GM12878 (cell line): ENCODE measurements at regions not wholly inside any gene's neighbourhood (a gene's known extent, or its start where the extent isn't known, plus 50 kb on each side); places are given as distances from the start of the nearest gene placed in this dataset.

Experiments used
- ATAC-seq: fragments of 200-7000 bp; cut with Tn5 transposase; 3 replicates; pipeline ENCODE4 v1.9.1; 2020; ENCODE audit warnings: mild to moderate bottlenecking, moderate library complexity
- BruUV-seq: library from RNA; stranded (reverse); fragments of 400-500 nt; replicated peaks from 2 replicates; lab custom pipeline; 2021; lab: Mats Ljungman, UMichigan
- CTCF ChIA-PET: fragments of 300-600 bp; sonication (Branson Sonifier 250); formaldehyde crosslinking; extraction: SDS; loops from one replicate; lab custom pipeline; 2021; ENCODE audit warnings: inconsistent platforms; lab: Yijun Ruan, JAX
- POLR2A ChIA-PET: fragments of 350-600 bp; formaldehyde crosslinking; extraction: SDS; loops from one replicate; lab custom pipeline; 2021; ENCODE audit warnings: inconsistent platforms; lab: Charles Lee
- RAD21 ChIA-PET: fragments of 300-600 bp; sonication (Branson Sonifier 250); formaldehyde crosslinking; loops from one replicate; lab custom pipeline; 2023; ENCODE audit warnings: antibody characterized with exemption; ENCODE audit not compliant: unreplicated experiment; lab: Charles Lee
- SMC1A ChIA-PET: fragments of 300-600 bp; sonication (Branson Sonifier 250); formaldehyde crosslinking; loops from one replicate; lab custom pipeline; 2023; ENCODE audit not compliant: unreplicated experiment, uncharacterized antibody; lab: Charles Lee
- DNase-seq: peaks from one replicate; pipeline ENCODE4 v3.0.0-alpha.2; 2011; ENCODE audit warnings: low read depth, low spot score
- FAIRE-seq: peaks from 3 replicates; lab custom pipeline; 2011; peaks lifted over from hg19 to GRCh38; lab: Jason Lieb, UNC
- H2AFZ ChIP-seq: 2 replicates; pipeline ENCODE4 v1.6.0; 2011; ENCODE audit warnings: low read depth, low read length, control low read depth; ENCODE audit not compliant: control insufficient read depth
- H3K27ac ChIP-seq: 2 replicates; pipeline ENCODE4 v1.5.1; 2011; ENCODE audit warnings: control low read depth; ENCODE audit not compliant: control insufficient read depth, insufficient read depth
- H3K27me3 ChIP-seq, 2 experiments: replicated peaks in 1 of 2; 2 replicates each; pipeline versions ENCODE4 v1.6.0 to v1.6.1; 2011; ENCODE audit warnings: low read length in 1 of 2; ENCODE audit not compliant: control insufficient read depth in 2 of 2, insufficient read depth in 2 of 2
- H3K36me3 ChIP-seq, 2 experiments: 2 replicates each; pipeline ENCODE4 v1.5.1; 2011; ENCODE audit warnings: low read length in 1 of 2; ENCODE audit not compliant: control insufficient read depth in 2 of 2, insufficient read depth in 2 of 2
- H3K4me1 ChIP-seq: 2 replicates; pipeline ENCODE4 v1.6.1; 2011; ENCODE audit warnings: mild to moderate bottlenecking, low read length, moderate library complexity, mixed read lengths; ENCODE audit not compliant: control insufficient read depth, insufficient read depth
- H3K4me2 ChIP-seq: 2 replicates; pipeline ENCODE4 v1.6.0; 2011; ENCODE audit warnings: control low read depth; ENCODE audit not compliant: control insufficient read depth, insufficient read depth
- H3K4me3 ChIP-seq: fragments of 200-600 bp; sonication (generic); 2 replicates; pipeline ENCODE4 v1.5.1; 2016
- H3K79me2 ChIP-seq: 2 replicates; pipeline ENCODE4 v1.6.0; 2011; ENCODE audit warnings: low read length; ENCODE audit not compliant: control insufficient read depth, insufficient read depth
- H3K9ac ChIP-seq: 2 replicates; pipeline ENCODE4 v1.8.0; 2011; ENCODE audit warnings: low read length, control low read depth, mixed read lengths; ENCODE audit not compliant: control insufficient read depth, insufficient read depth
- H3K9me3 ChIP-seq: replicated peaks from 3 replicates; pipeline ENCODE4 v1.5.1; 2011; ENCODE audit warnings: mild to moderate bottlenecking, low read length; ENCODE audit not compliant: control insufficient read depth, insufficient read depth
- H4K20me1 ChIP-seq: 2 replicates; pipeline ENCODE4 v1.6.0; 2011; ENCODE audit not compliant: control insufficient read depth, insufficient read depth
- ATF3 ChIP-seq: IDR thresholded peaks from 2 replicates; pipeline ENCODE4 v1.6.1; 2011; ENCODE audit warnings: low read depth, mild to moderate bottlenecking, low read length, moderate library complexity, borderline replicate concordance; ENCODE audit errors: extremely low read depth
- TAF1 ChIP-seq: IDR thresholded peaks from 2 replicates; pipeline ENCODE4 v1.6.1; 2011; ENCODE audit warnings: mild to moderate bottlenecking, low read depth, low read length, borderline replicate concordance
- ZBTB33 ChIP-seq: fragments of 450-650 bp; IDR thresholded peaks from 2 replicates; pipeline ENCODE4 v1.6.1; 2017; ENCODE audit warnings: mild to moderate bottlenecking
- WGBS: methylation state at CpG from one replicate; pipeline ENCODE4 v1.1.6; 2016; ENCODE audit warnings: low lambda C conversion rate; ENCODE audit not compliant: insufficient replicate concordance, insufficient coverage; ENCODE audit errors: missing lambda C conversion rate; 5-methylcytosine and 5-hydroxymethylcytosine counted together
- in situ Hi-C: fragments of 300-500 bp; cut with MboI; formaldehyde crosslinking; loops from 9 replicates; pipeline ENCODE4 v1.14.3; 2018; ENCODE audit warnings: mixed read lengths
- intact Hi-C: fragments of 100-400 bp; cut with micrococcal nuclease; formaldehyde crosslinking; loops from one replicate; pipeline ENCODE4 v1.14.2; 2022; ENCODE audit not compliant: unreplicated experiment

- POLR2A ChIA-PET, result interaction anchor here (0.7 kb wide), 1 partner anchor 11 kb away, joined by 3 read pairs; no protein-coding TSS in a partner anchor
- no peak for TF ChIP-seq ATF3
- no peak for TF ChIP-seq ZBTB33
- no peak for TF ChIP-seq TAF1
- intact Hi-C loops, result no loop called here
These were observed 146.0 kb downstream of the C9orf50 start for GRCh38 chr9:129474740-129475404.

More at GRCh38 chr9:129474740-129475404, 146.0 kb downstream of the C9orf50 start:
- 23% methylated on average over 6 of the region's 6 CpGs for WGBS
- Histone ChIP-seq H3K27ac (no peak overlapping the region), H4K20me1 (no peaks in the 10 kb centered on the region), H3K4me3 (no peak overlapping the region), H2AFZ (no peak overlapping the region), H3K27me3 (peaks cover 0 to 1% of the 10 kb centered on the region in 2 experiments; a peak in 1 of 4 replicates), H3K4me2 (no peak overlapping the region), H3K4me1 (no peaks in the 10 kb centered on the region), H3K9ac (no peak overlapping the region), H3K9me3 (peaks cover 4% of the 10 kb centered on the region; the same call in 2 of the 3 replicates), H3K79me2 (no peaks in the 10 kb centered on the region), H3K36me3 (no peaks in the 10 kb centered on the region)
- in situ Hi-C loops, result no loop called here
- ChIA-PET CTCF (interaction anchor here (0.7 kb wide), 1 partner anchor 161 kb away, joined by 3 read pairs; no protein-coding TSS in a partner anchor), RAD21 (interaction anchor here (1.1 kb wide), 1 partner anchor 140 kb away, joined by 3 read pairs; no protein-coding TSS in a partner anchor), SMC1A (interaction anchor here (0.6 kb wide), 1 partner anchor 95 kb away, joined by 3 read pairs; no protein-coding TSS in a partner anchor)
- FAIRE-seq, result no peak
- no peak for ATAC-seq
- no peak for DNase-seq
- BruUV-seq, result no TSS peak
